GM12864 (cell line): ENCODE measurements at regions not wholly inside any gene's neighbourhood (a gene's known extent, or its start where the extent isn't known, plus 50 kb on each side); places are given as distances from the start of the nearest gene placed in this dataset.

Source experiments
- DNase-seq: peaks from one replicate; pipeline ENCODE4 v3.0.0-alpha.2; 2011; ENCODE audit warnings: low read depth
- H3K4me3 ChIP-seq: 2 replicates; pipeline ENCODE4 v1.5.1; 2011; ENCODE audit warnings: mild to moderate bottlenecking, low read depth, low read length, control low read depth
- TF ChIP-seq, protein P1 (sequence below): IDR thresholded peaks from 2 replicates; pipeline ENCODE4 v1.5.1; 2011; ENCODE audit warnings: low read depth, mild to moderate bottlenecking, moderate library complexity, low read length, control low read depth, inconsistent platforms; ENCODE audit errors: missing control alignments

GRCh38 chr15:85947021-85947420 lies 132.7 kb upstream of the AGBL1 start:
- no peak overlapping the region for H3K4me3 ChIP-seq
- TF ChIP-seq, protein P1, sequence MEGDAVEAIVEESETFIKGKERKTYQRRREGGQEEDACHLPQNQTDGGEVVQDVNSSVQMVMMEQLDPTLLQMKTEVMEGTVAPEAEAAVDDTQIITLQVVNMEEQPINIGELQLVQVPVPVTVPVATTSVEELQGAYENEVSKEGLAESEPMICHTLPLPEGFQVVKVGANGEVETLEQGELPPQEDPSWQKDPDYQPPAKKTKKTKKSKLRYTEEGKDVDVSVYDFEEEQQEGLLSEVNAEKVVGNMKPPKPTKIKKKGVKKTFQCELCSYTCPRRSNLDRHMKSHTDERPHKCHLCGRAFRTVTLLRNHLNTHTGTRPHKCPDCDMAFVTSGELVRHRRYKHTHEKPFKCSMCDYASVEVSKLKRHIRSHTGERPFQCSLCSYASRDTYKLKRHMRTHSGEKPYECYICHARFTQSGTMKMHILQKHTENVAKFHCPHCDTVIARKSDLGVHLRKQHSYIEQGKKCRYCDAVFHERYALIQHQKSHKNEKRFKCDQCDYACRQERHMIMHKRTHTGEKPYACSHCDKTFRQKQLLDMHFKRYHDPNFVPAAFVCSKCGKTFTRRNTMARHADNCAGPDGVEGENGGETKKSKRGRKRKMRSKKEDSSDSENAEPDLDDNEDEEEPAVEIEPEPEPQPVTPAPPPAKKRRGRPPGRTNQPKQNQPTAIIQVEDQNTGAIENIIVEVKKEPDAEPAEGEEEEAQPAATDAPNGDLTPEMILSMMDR = no peak
- no peak for DNase-seq

DNA sequence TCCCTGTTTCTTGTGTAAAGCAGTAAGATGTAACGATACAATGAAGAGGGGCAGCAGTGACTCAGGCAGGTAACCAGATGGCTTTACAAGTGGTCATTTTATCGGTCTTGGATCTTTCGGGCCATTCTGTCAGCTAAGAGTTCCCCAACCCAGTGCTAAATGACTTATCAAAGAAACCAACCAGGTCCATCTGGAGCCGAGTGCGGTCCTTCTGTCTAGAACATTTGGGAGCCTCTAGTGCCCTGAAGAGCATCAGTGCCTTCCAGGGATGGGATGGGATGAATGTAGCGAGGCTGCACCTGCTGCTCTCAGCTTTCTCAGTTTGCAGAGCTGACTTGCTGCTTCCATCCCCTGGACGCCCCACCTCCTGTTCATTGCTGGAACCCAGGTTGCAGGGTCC lies 131.7 kb upstream of the AGBL1 start:
- no peak for DNase-seq
- TF ChIP-seq, protein P1 = no peak

GRCh38 chr15:85950101-85950500 lies 129.6 kb upstream of the AGBL1 start:
- DNase-seq = peak; percentile 3
- TF ChIP-seq, protein P1 = no peak
- H3K4me3 ChIP-seq = no peak overlapping the region

More for the DNA sequence above, 131.7 kb upstream of the AGBL1 start:
- no peak overlapping the region for H3K4me3 ChIP-seq

DNA sequence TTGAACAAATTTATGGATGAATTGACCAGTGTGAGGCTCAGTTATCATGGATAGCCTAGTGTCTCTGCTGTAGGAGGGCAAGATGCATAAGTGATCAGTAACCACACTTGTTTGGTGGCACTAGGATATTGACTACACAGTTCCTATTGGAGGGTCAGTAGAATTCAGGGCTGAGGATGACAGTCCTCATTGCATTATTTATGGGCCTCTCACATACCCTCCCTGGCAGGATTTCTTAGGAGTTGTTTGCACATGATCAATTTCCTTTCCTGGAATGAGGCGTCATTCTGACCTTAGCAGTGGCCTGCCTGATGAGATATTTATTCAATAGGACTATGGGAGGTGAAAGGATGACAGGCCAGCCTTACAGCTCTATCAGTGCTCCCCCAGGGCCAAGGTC lies 125.1 kb upstream of the AGBL1 start:
- no peak for DNase-seq
- H3K4me3 ChIP-seq = no peak overlapping the region
- TF ChIP-seq, protein P1 = no peak

- peak; percentile 7 for DNase-seq
- TF ChIP-seq, protein P1 = no peak
- no peak overlapping the region for H3K4me3 ChIP-seq
These were observed 123.9 kb upstream of the AGBL1 start for GRCh38 chr15:85955501-85956391.

DNA sequence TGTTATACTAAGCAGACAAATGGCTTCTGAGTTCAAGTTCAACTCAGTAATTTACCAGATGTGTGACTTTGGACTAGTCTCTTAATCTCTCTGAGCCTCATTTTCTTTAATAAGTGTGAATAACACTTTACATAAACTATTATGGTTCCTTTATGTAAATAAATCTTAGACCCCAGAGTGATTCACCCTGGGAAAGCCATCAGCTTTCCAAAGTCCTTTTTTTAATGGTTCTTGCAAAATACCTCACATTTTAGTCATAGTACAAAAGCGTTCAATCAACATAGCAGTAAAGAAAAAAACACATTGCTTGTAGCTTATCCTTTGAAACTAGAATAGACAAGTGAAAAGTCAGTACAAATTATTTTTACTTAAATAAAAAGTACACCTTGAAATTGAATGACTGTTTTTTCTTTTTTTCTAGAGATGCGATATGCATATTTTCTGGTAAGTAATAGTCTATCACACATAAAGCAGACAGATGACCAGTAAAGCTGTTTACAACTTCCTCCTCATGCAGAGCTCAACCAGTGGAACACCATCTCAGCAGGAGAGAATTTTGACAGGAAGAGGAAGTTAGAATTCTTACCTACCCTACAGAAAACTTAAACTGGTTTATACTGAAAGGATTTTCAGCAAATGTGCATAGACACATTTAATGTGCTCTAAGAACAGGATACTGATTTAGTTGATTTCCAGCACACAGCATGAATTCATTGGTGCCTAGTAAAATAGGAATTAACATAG lies 123.0 kb upstream of the AGBL1 start:
- TF ChIP-seq, protein P1 = no peak
- no peak overlapping the region for H3K4me3 ChIP-seq
- no peak for DNase-seq
